Adipocyte (in vitro differentiated cells): ENCODE measurements at regions not wholly inside any gene's neighbourhood (a gene's known extent, or its start where the extent isn't known, plus 50 kb on each side); places are given as distances from the start of the nearest gene placed in this dataset.
A peak's percentile ranks its signal among the peaks of the same experiment; 100 is the strongest.

Experiments
- DNase-seq: peaks from one replicate; pipeline ENCODE4 v3.0.0-alpha.2; 2015; ENCODE audit warnings: low read depth
- H3K27me3 ChIP-seq: replicated peaks from 2 replicates; pipeline ENCODE4 v1.7.0; 2013; ENCODE audit warnings: mild to moderate bottlenecking, low read length, moderate library complexity; ENCODE audit not compliant: control insufficient read depth, insufficient read depth
- H3K36me3 ChIP-seq: 2 replicates; pipeline ENCODE4 v1.7.0; 2013; ENCODE audit warnings: low read length, mild to moderate bottlenecking, moderate library complexity; ENCODE audit not compliant: control insufficient read depth, insufficient read depth, severe bottlenecking
- H3K4me1 ChIP-seq: 2 replicates; pipeline ENCODE4 v1.7.0; 2013; ENCODE audit warnings: mild to moderate bottlenecking, low read length, moderate library complexity; ENCODE audit not compliant: control insufficient read depth, insufficient read depth
- H3K4me3 ChIP-seq: 2 replicates; pipeline ENCODE4 v1.7.0; 2013; ENCODE audit warnings: mild to moderate bottlenecking, low read length, moderate library complexity
- H3K9ac ChIP-seq: 2 replicates; pipeline ENCODE4 v1.7.0; 2013; ENCODE audit warnings: mild to moderate bottlenecking, low read length, moderate library complexity
- H3K9me3 ChIP-seq: 2 replicates; pipeline ENCODE4 v1.7.0; 2013; ENCODE audit warnings: mild to moderate bottlenecking, low read length, moderate library complexity; ENCODE audit not compliant: control insufficient read depth

GRCh38 chrX:9130031-9130430, 96.1 kb upstream of the FAM9B start:
- H3K4me3 ChIP-seq: no peak overlapping the region
- H3K9me3 ChIP-seq: no peaks in the 10 kb centered on the region
- no peak for DNase-seq
- no peaks in the 10 kb centered on the region for H3K27me3 ChIP-seq
- no peaks in the 10 kb centered on the region for H3K4me1 ChIP-seq
- H3K9ac ChIP-seq: no peak overlapping the region
- no peaks in the 10 kb centered on the region for H3K36me3 ChIP-seq

GRCh38 chrX:9131066-9131465, 97.1 kb upstream of the FAM9B start:
- Histone ChIP-seq H3K9ac (no peak overlapping the region), H3K4me1 (no peaks in the 10 kb centered on the region), H3K4me3 (no peak overlapping the region), H3K36me3 (no peaks in the 10 kb centered on the region), H3K9me3 (no peaks in the 10 kb centered on the region), H3K27me3 (no peaks in the 10 kb centered on the region)
- no peak for DNase-seq

GRCh38 chrX:9132036-9132638, 98.2 kb upstream of the FAM9B start:
- no peaks in the 10 kb centered on the region for H3K27me3 ChIP-seq

GRCh38 chrX:9133426-9133825, 99.5 kb upstream of the FAM9B start:
- Histone ChIP-seq H3K4me3 (no peak overlapping the region), H3K4me1 (no peaks in the 10 kb centered on the region), H3K9ac (no peak overlapping the region), H3K36me3 (no peaks in the 10 kb centered on the region), H3K27me3 (no peaks in the 10 kb centered on the region), H3K9me3 (no peaks in the 10 kb centered on the region)
- DNase-seq: peak; percentile 20

More at GRCh38 chrX:9132036-9132638, 98.2 kb upstream of the FAM9B start:
- no peak overlapping the region for H3K4me3 ChIP-seq
- H3K36me3 ChIP-seq: no peaks in the 10 kb centered on the region
- no peaks in the 10 kb centered on the region for H3K4me1 ChIP-seq
- H3K9me3 ChIP-seq: no peaks in the 10 kb centered on the region
- no peak for DNase-seq
- no peak overlapping the region for H3K9ac ChIP-seq

GRCh38 chrX:9134366-9134765, 100.4 kb upstream of the FAM9B start:
- Histone ChIP-seq H3K4me1 (no peaks in the 10 kb centered on the region), H3K9me3 (no peaks in the 10 kb centered on the region), H3K9ac (no peak overlapping the region), H3K4me3 (no peak overlapping the region), H3K36me3 (no peaks in the 10 kb centered on the region), H3K27me3 (no peaks in the 10 kb centered on the region)
- no peak for DNase-seq

GRCh38 chrX:9135901-9136510, 102.1 kb upstream of the FAM9B start:
- no peaks in the 10 kb centered on the region for H3K9me3 ChIP-seq
- H3K27me3 ChIP-seq: no peaks in the 10 kb centered on the region
- no peaks in the 10 kb centered on the region for H3K36me3 ChIP-seq
- H3K9ac ChIP-seq: no peak overlapping the region
- H3K4me1 ChIP-seq: no peaks in the 10 kb centered on the region
- no peak overlapping the region for H3K4me3 ChIP-seq
- no peak for DNase-seq

GRCh38 chrX:9137152-9137551, 103.2 kb upstream of the FAM9B start:
- H3K9ac ChIP-seq: no peak overlapping the region
- no peaks in the 10 kb centered on the region for H3K9me3 ChIP-seq
- no peaks in the 10 kb centered on the region for H3K27me3 ChIP-seq
- no peak for DNase-seq
- no peak overlapping the region for H3K4me3 ChIP-seq
- no peaks in the 10 kb centered on the region for H3K4me1 ChIP-seq
- no peaks in the 10 kb centered on the region for H3K36me3 ChIP-seq

GRCh38 chrX:9141496-9141895, 107.6 kb upstream of the FAM9B start:
- Histone ChIP-seq H3K9ac (no peak overlapping the region), H3K27me3 (no peaks in the 10 kb centered on the region), H3K4me1 (peaks cover 11% of the 10 kb centered on the region), H3K4me3 (no peak overlapping the region), H3K36me3 (no peaks in the 10 kb centered on the region), H3K9me3 (no peaks in the 10 kb centered on the region)
- DNase-seq: no peak

GRCh38 chrX:9144701-9145241, 110.8 kb upstream of the FAM9B start:
- Histone ChIP-seq H3K36me3 (no peaks in the 10 kb centered on the region), H3K4me1 (peaks cover 26% of the 10 kb centered on the region), H3K9me3 (no peaks in the 10 kb centered on the region), H3K4me3 (no peak overlapping the region), H3K27me3 (no peaks in the 10 kb centered on the region), H3K9ac (no peak overlapping the region)
- peak; percentile 33 for DNase-seq

GRCh38 chrX:9146657-9147056, 112.7 kb upstream of the FAM9B start:
- no peak overlapping the region for H3K9ac ChIP-seq
- no peak overlapping the region for H3K4me3 ChIP-seq
- peaks cover 29% of the 10 kb centered on the region for H3K4me1 ChIP-seq
- no peaks in the 10 kb centered on the region for H3K27me3 ChIP-seq
- DNase-seq: no peak
- no peaks in the 10 kb centered on the region for H3K36me3 ChIP-seq
- H3K9me3 ChIP-seq: peaks cover 1% of the 10 kb centered on the region

GRCh38 chrX:9147086-9147485, 113.2 kb upstream of the FAM9B start:
- no peaks in the 10 kb centered on the region for H3K36me3 ChIP-seq
- H3K4me1 ChIP-seq: peaks cover 29% of the 10 kb centered on the region
- H3K9ac ChIP-seq: no peak overlapping the region
- H3K4me3 ChIP-seq: no peak overlapping the region
- H3K27me3 ChIP-seq: no peaks in the 10 kb centered on the region
- DNase-seq: no peak
- peaks cover 6% of the 10 kb centered on the region for H3K9me3 ChIP-seq
